Stimulated activated CD4-positive, alpha-beta T cell treated with anti-CD3 and anti-CD28 coated beads, Interleukin-1b, Interleukin-23, amount 100 ng/mL, for 1 hour (primary cell): ENCODE measurements at regions not wholly inside any gene's neighbourhood (a gene's known extent, or its start where the extent isn't known, plus 50 kb on each side); places are given as distances from the start of the nearest gene placed in this dataset.
A peak's percentile ranks its signal among the peaks of the same experiment; 100 is the strongest.

ENCODE experiments used
- DNase-seq, 2 donors: peaks; one replicate each; pipeline ENCODE4 v3.0.0-alpha.2; 2020; ENCODE audit warnings: low read depth in 2 of 2

GRCh38 chr5:34486160-34486848 is 169.8 kb upstream of the RAI14 start:
- DNase-seq = peak; percentile 10 to 48

GRCh38 chr5:34486849-34487158 is 169.3 kb upstream of the RAI14 start:
- no peak for DNase-seq

- no peak for DNase-seq
These were observed 168.8 kb upstream of the RAI14 start for GRCh38 chr5:34487159-34487879.

GRCh38 chr5:34487956-34488355 is 168.2 kb upstream of the RAI14 start:
- DNase-seq = no peak

GRCh38 chr5:34488984-34489383 is 167.1 kb upstream of the RAI14 start:
- DNase-seq = no peak

GRCh38 chr5:34490506-34491250 is 165.4 kb upstream of the RAI14 start:
- DNase-seq = no peak

- no peak for DNase-seq
These were observed 164.9 kb upstream of the RAI14 start for GRCh38 chr5:34491251-34491620.

- no peak for DNase-seq
These were observed 161.9 kb upstream of the RAI14 start for GRCh38 chr5:34494111-34494755.

- DNase-seq = no peak
These were observed 160.9 kb upstream of the RAI14 start for GRCh38 chr5:34495178-34495577.

- no peak for DNase-seq
These were observed 159.9 kb upstream of the RAI14 start for GRCh38 chr5:34496260-34496691.

GRCh38 chr5:34496701-34497469 is 159.2 kb upstream of the RAI14 start:
- DNase-seq = no peak

- no peak for DNase-seq
These were observed 158.7 kb upstream of the RAI14 start for GRCh38 chr5:34497470-34497808.

- DNase-seq = no peak
These were observed 157.6 kb upstream of the RAI14 start for GRCh38 chr5:34498572-34498971.

- DNase-seq = no peak
These were observed 157.0 kb upstream of the RAI14 start for GRCh38 chr5:34499001-34499734.

GRCh38 chr5:34500236-34500847 is 155.8 kb upstream of the RAI14 start:
- DNase-seq = no peak

GRCh38 chr5:34501016-34501415 is 155.1 kb upstream of the RAI14 start:
- DNase-seq = no peak

- DNase-seq = no peak
These were observed 154.3 kb upstream of the RAI14 start for GRCh38 chr5:34501840-34502239.

- DNase-seq = no peak
These were observed 153.5 kb upstream of the RAI14 start for GRCh38 chr5:34502581-34502980.

- DNase-seq = no peak
These were observed 152.5 kb upstream of the RAI14 start for GRCh38 chr5:34503379-34504253.

- DNase-seq = no peak
These were observed 151.2 kb upstream of the RAI14 start for GRCh38 chr5:34504967-34505366.
